T follicular helper cell (primary cell): ENCODE measurements at regions not wholly inside any gene's neighbourhood (a gene's known extent, or its start where the extent isn't known, plus 50 kb on each side); places are given as distances from the start of the nearest gene placed in this dataset.

Experiments used
- DNase-seq: peaks from one replicate; pipeline ENCODE4 v3.0.0-alpha.2; 2020; ENCODE audit warnings: low read depth

- DNase-seq = no peak
Measured at GRCh38 chr4:57491388-57491787, 381.2 kb upstream of the IGFBP7 start.

- no peak for DNase-seq
Measured at GRCh38 chr4:57490520-57491255, 380.5 kb upstream of the IGFBP7 start.

GRCh38 chr4:57488366-57489162, 378.4 kb upstream of the IGFBP7 start:
- no peak for DNase-seq

GRCh38 chr4:57475424-57475823, 365.2 kb upstream of the IGFBP7 start:
- DNase-seq = no peak

GRCh38 chr4:57465321-57466056, 355.3 kb upstream of the IGFBP7 start:
- no peak for DNase-seq

DNA sequence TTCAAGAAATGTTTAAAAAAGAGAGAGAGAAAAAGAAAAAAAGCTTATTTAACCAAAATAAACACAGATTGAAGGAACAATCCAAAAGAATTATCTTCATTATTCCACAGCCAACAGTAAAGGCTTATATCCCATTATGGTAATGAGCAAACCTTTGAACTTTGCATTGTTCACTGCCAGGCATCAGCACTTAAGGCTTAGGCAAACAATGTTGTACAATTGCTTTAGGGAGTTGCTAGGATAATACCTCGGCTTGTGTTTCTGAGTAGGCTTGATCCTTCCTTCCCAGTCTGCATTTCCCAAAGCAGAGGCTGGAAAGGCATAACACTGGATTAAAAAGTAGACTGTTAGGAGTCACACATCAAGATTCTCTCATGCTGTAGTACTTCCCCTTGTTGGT, 352.7 kb upstream of the IGFBP7 start:
- no peak for DNase-seq

DNA sequence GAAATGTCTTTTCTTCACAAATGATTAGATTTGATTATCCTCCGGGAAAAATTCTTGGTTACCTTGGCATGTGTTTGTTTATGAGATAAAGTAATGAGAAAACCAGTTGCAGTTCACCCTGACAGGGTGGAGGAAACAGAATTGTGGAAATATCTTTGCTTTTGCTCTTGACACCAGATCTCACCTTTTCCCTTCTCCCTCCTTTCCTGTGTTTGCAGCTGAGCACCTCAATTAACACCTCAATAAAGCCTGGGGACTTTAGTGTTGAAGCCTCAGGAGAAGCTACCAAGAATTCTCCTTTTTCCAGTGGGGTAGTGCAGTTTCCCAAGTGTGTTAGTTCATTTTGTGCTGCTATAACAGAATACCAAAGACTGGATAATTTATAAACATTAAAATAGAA, 350.8 kb upstream of the IGFBP7 start:
- DNase-seq = no peak

- DNase-seq = no peak
Measured at GRCh38 chr4:57448901-57449300, 338.7 kb upstream of the IGFBP7 start.

DNA sequence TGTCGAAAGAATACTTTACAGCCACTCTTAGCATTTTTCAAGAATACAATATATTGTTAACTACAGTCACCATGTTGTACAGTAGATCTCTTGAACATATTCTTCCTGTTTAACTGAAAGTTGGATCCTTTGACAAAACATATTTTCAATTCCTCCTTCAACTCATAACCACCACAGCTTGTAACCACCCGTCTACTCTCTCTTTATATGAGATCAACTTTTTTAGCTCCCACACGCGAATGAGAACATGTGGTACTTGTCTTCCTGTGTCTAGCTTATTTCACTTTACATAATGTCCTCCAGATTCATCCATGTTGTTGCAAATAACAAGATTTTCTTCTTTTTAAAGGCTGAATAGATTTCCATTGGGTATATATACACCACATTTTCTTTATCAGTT, 338.3 kb upstream of the IGFBP7 start:
- no peak for DNase-seq

DNA sequence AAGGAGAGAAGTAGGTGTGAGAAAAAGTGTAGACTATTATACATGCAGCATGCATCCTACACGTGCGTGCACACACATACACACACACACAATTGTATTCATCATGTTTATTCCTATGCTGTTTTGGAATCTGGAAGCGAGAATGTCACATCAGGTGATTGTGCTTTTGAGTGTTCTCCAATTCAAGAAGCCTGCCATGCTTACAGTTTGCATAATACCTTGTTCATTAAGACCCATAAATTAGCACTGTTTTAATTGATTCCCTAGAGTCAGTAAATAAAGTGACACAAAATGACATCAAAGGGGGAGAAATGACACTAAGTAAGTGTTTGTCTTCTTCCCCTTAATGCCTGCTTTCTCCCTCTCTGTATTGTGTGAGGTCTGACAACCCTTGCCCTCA, 336.1 kb upstream of the IGFBP7 start:
- no peak for DNase-seq

GRCh38 chr4:57445686-57446085, 335.5 kb upstream of the IGFBP7 start:
- DNase-seq = no peak

DNA sequence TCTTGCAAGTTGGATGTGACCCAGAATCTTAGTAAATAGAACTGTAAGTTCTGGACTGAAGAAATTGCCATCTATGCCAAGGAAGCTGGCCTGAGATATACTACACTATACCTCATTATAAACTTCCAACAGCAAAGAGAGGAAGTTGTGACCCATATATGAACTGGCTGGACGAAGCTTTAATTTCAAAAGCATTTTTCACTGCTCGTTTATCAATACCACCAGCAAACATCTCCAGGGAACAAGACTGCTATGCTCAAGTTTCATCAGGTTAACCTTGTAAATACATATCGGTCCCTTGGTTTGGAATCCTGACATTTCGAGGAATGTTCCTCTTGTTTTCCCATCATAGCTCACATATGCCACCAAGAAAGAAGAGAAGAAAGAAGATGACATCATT, 334.5 kb upstream of the IGFBP7 start:
- DNase-seq = no peak

- DNase-seq = no peak
Measured at GRCh38 chr4:57443787-57444186, 333.6 kb upstream of the IGFBP7 start.

- no peak for DNase-seq
Measured at GRCh38 chr4:57443308-57443707, 333.1 kb upstream of the IGFBP7 start.

- DNase-seq = no peak
Measured at GRCh38 chr4:57442831-57443291, 332.7 kb upstream of the IGFBP7 start.

- DNase-seq = no peak
Measured at GRCh38 chr4:57442241-57442640, 332.1 kb upstream of the IGFBP7 start.

DNA sequence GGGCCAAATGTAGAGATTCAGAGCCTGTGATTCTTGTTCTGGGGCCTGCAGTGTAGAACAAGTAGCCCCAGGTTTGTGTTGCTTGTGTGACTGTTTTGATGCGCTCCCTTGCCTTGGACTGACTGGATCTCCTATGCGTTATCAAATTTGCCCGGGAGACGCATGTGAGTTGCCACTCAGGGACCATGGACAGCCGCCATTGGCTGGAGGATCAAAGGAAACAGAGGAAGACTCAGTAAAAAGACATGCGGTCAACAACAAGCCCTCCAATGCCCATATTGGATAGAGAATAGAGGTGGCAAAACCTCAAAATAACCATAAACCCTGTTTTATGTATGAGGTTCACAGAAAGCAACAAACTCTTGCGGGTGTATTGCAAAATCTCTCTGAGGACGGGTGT, 327.5 kb upstream of the IGFBP7 start:
- no peak for DNase-seq

DNA sequence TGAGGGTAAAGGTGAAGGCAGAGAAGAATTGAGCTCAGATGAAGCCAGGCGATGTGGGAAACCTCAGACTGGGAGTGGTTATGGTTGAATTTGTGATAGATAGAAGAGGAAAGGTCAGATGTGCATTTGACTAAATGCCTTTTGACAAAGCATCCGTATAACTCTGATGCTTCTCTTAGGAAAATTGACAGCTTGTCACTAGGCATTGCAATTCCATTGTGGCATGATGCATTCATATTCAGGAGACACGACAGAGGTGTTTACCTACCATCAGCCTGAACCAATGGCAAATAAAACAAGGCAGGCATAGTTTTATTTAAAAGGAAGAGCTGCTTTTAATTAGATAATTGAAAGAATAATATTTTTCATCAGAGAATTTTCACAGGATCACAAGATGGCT, 325.1 kb upstream of the IGFBP7 start:
- DNase-seq = no peak

- no peak for DNase-seq
Measured at GRCh38 chr4:57430726-57431125, 320.5 kb upstream of the IGFBP7 start.

GRCh38 chr4:57426779-57427395, 316.7 kb upstream of the IGFBP7 start:
- no peak for DNase-seq

- DNase-seq = no peak
Measured at GRCh38 chr4:57425610-57426009, 315.4 kb upstream of the IGFBP7 start.

DNA sequence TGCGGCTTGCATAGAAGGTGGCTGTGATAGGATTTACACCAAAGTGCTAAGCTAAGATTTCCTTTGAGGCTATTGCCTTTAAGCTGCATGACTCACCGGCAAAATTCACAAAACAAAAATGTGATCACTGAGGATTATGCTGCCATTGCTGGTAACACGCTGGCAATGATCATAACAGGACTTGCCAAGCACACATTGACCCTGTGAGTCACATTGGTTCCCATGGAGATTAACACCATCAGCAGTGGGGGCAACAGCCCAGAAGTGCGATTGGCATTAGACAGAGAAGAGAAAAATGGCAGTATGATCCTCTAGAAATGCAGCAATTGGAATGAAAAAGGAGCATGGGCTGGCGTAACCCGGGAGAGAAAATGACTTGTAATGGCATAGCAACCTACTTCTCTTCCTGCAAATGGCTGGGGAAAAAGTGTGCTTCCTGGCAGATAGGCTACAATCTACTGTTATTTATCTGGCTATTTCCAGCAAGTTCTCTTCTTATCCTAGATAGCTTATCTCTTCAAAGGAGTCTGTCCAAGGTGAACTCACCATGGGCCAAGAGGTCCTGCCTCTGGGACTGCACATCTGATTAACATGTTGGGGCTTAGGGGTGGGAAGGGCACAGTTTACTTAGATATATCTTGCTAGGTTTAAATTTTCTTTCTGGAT, 314.2 kb upstream of the IGFBP7 start:
- no peak for DNase-seq
